ENCODE measurements at regions not wholly inside any gene's neighbourhood (a gene's known extent, or its start where the extent isn't known, plus 50 kb on each side); places are given as distances from the start of the nearest gene placed in this dataset.
A peak's percentile ranks its signal among the peaks of the same experiment; 100 is the strongest.

GRCh38 chr5:125196481-125197111 is 450.2 kb upstream of the ZNF608 start:
- intact Hi-C loops (cut with DNase I) = no loop called here
- no peak for DNase-seq
- peak; percentile 91 for ATAC-seq (ENCODE audit: poor library complexity)

DNA sequence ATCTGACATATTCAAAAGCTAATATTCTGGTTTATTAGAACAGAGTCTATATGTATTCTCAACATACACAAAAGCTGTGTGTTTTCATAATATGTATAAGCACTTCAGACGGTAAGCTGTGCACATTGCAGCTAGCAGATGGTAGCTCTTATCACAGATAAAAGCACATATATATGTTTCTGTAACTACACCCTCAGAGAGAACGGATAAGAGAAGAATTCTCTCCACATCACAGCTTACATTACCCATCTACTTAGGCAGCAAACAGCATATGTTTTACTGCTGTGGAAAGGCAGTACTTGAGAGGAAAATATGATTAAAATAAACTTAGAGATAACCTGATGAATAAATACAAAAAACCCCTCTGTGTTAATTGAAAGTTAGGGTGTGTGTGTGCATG is 450.9 kb upstream of the ZNF608 start:
- DNase-seq (no peak), ATAC-seq (ENCODE audit: poor library complexity) (no peak)
- intact Hi-C loops (cut with DNase I) = no loop called here

GRCh38 chr5:125198270-125198974 is 452.0 kb upstream of the ZNF608 start:
- DNase-seq (peak; percentile 77), ATAC-seq (ENCODE audit: poor library complexity) (peak; percentile 78)
- intact Hi-C loops (cut with DNase I) = no loop called here

GRCh38 chr5:125199373-125199772 is 452.9 kb upstream of the ZNF608 start:
- intact Hi-C loops (cut with DNase I) = no loop called here
- no peak for ATAC-seq (ENCODE audit: poor library complexity)
- DNase-seq = no peak

- ATAC-seq (ENCODE audit: poor library complexity) = no peak
- intact Hi-C loops (cut with DNase I) = no loop called here
- peak; percentile 47 for DNase-seq
These were observed 453.8 kb upstream of the ZNF608 start for GRCh38 chr5:125199968-125200865.

DNA sequence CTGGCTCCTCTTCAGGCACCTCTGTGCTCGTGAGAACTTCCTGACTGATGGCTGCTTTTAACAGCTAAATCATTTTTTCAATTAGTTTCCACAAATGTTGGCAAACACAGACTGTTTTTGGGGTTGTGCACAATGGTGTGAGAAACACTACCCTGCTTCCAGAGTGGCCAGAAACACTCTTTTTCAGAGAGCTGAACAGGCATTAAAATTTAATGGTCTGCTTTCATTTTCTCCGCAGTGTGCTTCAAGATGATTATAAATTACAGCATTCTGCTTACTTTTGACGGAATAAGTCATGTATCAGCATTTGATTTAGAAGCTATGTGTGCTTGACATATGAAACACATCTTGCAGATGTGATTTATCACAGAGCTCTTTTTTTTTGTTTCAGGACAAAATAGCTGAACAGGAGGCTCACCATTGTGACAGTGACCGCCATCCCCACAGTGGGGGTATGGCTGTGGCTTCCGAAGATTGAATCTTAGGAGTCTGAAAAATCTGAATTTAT is 454.5 kb upstream of the ZNF608 start:
- ATAC-seq (ENCODE audit: poor library complexity) (no peak), DNase-seq (no peak)
- intact Hi-C loops (cut with DNase I) = no loop called here

- intact Hi-C loops (cut with DNase I) = no loop called here
- ATAC-seq (ENCODE audit: poor library complexity) = no peak
- DNase-seq = no peak
These were observed 455.1 kb upstream of the ZNF608 start for GRCh38 chr5:125201446-125202052.

DNA sequence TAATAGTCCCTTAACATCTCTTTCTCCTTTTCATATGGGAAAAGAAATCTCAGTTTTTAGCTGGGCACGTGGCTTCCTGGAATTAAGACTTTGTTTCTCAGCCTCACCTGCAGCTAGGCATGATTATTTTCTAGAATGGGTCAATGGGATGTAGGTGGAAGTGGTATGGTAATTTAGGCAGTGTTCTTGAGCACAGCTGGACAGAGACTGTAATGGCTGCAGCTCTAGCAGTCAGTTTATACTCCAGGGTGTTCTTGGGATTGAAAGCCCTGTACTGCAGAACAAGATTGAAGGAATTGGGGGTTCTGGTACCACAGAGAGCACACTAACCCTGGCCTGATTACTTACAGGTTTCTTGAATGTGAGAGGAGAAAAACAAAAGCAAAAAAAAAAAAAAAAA is 455.9 kb upstream of the ZNF608 start:
- no peak for DNase-seq
- intact Hi-C loops (cut with DNase I) = no loop called here
- ATAC-seq (ENCODE audit: poor library complexity) = no peak

GRCh38 chr5:125202871-125203438 is 456.5 kb upstream of the ZNF608 start:
- intact Hi-C loops (cut with DNase I) = no loop called here
- DNase-seq (no peak), ATAC-seq (ENCODE audit: poor library complexity) (no peak)

- ATAC-seq (ENCODE audit: poor library complexity) (no peak), DNase-seq (no peak)
These were observed 457.5 kb upstream of the ZNF608 start for GRCh38 chr5:125203912-125204311.

GRCh38 chr5:125205601-125206225 is 459.3 kb upstream of the ZNF608 start:
- intact Hi-C loops (cut with DNase I) = no loop called here
- DNase-seq = no peak
- no peak for ATAC-seq (ENCODE audit: poor library complexity)

More at GRCh38 chr5:125203912-125204311, 457.5 kb upstream of the ZNF608 start:
- intact Hi-C loops (cut with DNase I) = no loop called here

DNA sequence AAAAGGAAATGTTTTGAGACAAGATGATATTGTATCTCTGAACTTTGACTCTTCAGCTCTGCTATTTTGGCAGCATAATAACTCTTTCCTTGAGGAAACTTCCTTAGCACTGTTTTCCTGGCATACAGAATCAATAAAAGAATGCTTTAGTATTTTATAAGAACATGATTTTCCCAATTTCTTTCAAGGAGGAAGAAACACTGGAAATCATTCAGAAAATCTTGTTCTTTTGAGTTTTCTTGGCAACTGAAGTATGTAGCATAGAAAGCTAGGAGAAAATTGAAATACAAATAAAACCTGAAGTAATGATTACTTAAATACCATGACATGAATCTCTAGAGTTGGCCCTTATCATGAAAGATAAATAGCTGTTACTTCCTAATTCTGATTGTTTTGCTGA is 461.4 kb upstream of the ZNF608 start:
- ATAC-seq (ENCODE audit: poor library complexity) (no peak), DNase-seq (no peak)
- intact Hi-C loops (cut with DNase I) = no loop called here

DNA sequence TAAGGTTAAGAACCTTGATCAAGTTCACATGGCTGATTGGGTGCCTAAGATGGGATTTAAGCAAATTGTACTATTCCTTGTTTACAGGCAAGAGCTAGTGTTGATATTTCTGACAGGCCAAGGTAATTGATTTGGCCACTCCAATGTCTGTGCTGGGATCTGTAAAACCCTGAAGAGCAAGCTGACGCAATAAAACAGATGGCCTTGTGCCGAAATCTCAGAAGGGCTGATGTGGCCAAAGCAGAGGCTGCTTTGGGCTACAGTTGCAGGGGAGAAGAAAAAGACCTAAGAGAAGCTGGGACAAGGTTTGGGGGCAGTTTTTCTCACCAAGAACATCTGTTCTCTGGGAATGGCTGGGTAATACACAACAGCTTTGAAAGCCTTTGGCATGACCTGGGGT is 463.2 kb upstream of the ZNF608 start:
- no peak for DNase-seq
- peak; percentile 77 for ATAC-seq (ENCODE audit: poor library complexity)
- intact Hi-C loops (cut with DNase I) = no loop called here

DNA sequence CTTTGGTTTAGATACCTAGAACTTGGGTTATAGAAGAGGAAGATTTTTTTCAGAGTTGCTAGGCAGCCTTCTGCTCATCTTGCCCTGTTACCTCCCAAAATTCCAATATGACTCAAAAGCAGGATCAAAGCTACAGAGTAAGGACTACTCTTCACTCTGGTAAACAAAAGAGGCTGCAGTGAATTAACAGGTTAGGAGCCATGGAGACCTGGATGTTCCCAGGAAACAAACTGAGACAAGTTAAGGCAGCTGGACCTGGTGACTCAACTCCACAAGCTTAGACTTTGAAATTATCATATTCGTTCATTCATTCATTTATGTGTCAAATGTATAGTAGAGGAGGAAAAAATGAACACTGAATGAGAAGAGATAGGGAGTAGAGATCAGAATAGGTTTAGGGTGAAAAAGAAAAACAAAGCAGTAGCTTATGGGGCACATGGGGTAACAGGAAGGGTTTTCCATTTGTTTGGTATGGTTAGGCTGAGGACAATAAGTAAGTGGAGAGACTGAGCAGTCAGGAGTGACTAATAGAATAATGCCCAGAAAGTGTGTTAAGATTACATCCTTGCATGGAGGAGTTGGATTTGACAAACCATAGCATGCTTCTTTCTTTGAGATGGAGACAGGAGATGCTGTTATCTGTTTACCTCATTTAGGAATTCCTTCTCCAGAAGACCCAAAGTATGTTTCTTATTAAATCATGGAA is 464.0 kb upstream of the ZNF608 start:
- intact Hi-C loops (cut with DNase I) = no loop called here
- DNase-seq (no peak), ATAC-seq (ENCODE audit: poor library complexity) (no peak)

DNA sequence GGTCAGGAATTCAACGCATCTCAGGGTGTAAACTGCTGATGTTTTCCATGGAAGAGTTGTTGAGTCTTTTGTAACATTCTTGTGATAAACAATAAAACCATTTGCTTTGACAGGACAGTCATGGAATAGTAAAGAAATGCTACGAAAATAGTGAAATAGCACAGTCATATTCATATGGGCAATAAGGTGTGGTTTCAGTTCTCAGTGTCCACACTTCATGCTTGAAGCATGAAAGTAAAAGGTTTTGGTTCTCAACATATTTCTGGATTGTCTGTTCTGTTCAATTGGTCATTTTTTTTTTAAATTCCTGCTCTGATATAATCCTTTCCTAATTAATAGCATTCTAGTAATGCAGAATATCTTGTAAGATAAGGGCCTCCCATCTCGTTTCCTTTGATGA is 467.6 kb upstream of the ZNF608 start:
- intact Hi-C loops (cut with DNase I) = no loop called here
- DNase-seq = no peak
- ATAC-seq (ENCODE audit: poor library complexity) = no peak

DNA sequence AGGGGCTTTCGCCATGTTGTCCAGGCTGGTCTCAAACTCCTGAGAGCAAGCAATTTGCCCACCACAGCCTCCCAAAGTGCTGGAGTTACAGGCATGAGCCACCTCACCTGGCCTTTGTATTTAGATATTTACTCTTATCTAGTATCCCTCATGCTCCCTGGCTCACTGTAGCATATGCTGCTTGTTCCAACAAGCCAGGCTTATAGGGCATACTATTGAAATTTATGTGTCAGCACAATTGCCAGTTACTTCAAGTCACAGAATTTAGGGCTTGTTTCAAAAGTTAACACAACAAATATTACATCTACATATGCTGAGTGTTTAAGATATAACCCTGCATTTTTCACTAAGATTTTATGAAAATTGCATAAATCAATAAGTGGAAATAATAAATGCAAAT is 469.2 kb upstream of the ZNF608 start:
- intact Hi-C loops (cut with DNase I) = no loop called here
- DNase-seq = no peak
- ATAC-seq (ENCODE audit: poor library complexity) = no peak

- ATAC-seq (ENCODE audit: poor library complexity) = no peak
- no peak for DNase-seq
- intact Hi-C loops (cut with DNase I) = no loop called here
These were observed 473.3 kb upstream of the ZNF608 start for GRCh38 chr5:125219710-125220109.

GRCh38 chr5:125220284-125220683 is 473.8 kb upstream of the ZNF608 start:
- DNase-seq = no peak
- intact Hi-C loops (cut with DNase I) = no loop called here
- no peak for ATAC-seq (ENCODE audit: poor library complexity)
